DND-41 (cell line): ENCODE measurements at regions not wholly inside any gene's neighbourhood (a gene's known extent, or its start where the extent isn't known, plus 50 kb on each side); places are given as distances from the start of the nearest gene placed in this dataset.

Experiments used
- EZH2 ChIP-seq: IDR thresholded peaks from 3 replicates; pipeline ENCODE4 v1.6.1; 2012; ENCODE audit warnings: borderline replicate concordance, low read depth, mild to moderate bottlenecking, moderate library complexity, low read length, inconsistent platforms; ENCODE audit not compliant: severe bottlenecking
- TF ChIP-seq, protein P1 (sequence below): IDR thresholded peaks from 2 replicates; pipeline ENCODE4 v1.5.1; 2012; ENCODE audit warnings: borderline replicate concordance, low read length, moderate library complexity, mild to moderate bottlenecking; ENCODE audit not compliant: poor library complexity, severe bottlenecking; ENCODE audit errors: extremely low read depth

DNA sequence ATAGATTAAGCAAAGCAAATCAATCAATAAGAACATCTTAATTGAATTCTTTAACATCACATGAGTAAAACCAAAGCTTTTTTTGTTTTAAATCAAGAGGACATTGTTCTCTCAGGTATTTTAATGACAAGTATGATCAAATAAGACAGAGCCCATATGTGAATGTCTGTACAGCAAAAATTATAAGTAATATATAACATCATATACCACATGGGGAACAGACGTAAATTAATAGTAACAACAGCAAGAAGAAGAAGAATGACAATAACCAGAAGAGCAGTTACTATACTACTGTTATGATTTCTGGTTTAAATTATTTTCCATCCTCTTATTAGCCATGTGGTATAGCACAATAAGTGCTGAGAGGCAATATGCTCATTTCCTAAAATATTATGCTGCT, 335.5 kb downstream of the ADAMTS20 start:
- no peak for TF ChIP-seq EZH2
- TF ChIP-seq, protein P1, sequence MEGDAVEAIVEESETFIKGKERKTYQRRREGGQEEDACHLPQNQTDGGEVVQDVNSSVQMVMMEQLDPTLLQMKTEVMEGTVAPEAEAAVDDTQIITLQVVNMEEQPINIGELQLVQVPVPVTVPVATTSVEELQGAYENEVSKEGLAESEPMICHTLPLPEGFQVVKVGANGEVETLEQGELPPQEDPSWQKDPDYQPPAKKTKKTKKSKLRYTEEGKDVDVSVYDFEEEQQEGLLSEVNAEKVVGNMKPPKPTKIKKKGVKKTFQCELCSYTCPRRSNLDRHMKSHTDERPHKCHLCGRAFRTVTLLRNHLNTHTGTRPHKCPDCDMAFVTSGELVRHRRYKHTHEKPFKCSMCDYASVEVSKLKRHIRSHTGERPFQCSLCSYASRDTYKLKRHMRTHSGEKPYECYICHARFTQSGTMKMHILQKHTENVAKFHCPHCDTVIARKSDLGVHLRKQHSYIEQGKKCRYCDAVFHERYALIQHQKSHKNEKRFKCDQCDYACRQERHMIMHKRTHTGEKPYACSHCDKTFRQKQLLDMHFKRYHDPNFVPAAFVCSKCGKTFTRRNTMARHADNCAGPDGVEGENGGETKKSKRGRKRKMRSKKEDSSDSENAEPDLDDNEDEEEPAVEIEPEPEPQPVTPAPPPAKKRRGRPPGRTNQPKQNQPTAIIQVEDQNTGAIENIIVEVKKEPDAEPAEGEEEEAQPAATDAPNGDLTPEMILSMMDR: no peak
